ENCODE measurements at regions not wholly inside any gene's neighbourhood (a gene's known extent, or its start where the extent isn't known, plus 50 kb on each side); places are given as distances from the start of the nearest gene placed in this dataset.

GRCh38 chr7:156073366-156074052 lies 261.2 kb upstream of the SHH start:
- Histone ChIP-seq H3K4me2 (no peak overlapping the region), H3K9me3 (ENCODE audit: low read depth) (no peaks in the 10 kb centered on the region), H4K20me1 (ENCODE audit: insufficient read depth, poor library complexity, severe bottlenecking) (no peaks in the 10 kb centered on the region), H3K27me3 (no peaks in the 10 kb centered on the region), H3K4me1 (ENCODE audit: insufficient read depth) (no peaks in the 10 kb centered on the region), H3K79me2 (no peaks in the 10 kb centered on the region), H3K9me2 (replicated peaks; ENCODE audit: insufficient read depth) (no peaks in the 10 kb centered on the region), H3K4me3 (no peak overlapping the region), H3K36me3 (replicated peaks; ENCODE audit: insufficient read depth, low read depth) (no peaks in the 10 kb centered on the region), H3K27ac (no peak overlapping the region), H2AFZ (no peak overlapping the region)
- 80% methylated on average over 13 of the region's 13 CpGs for WGBS (ENCODE audit: low lambda C conversion rate, missing lambda C conversion rate)
- TF ChIP-seq CTCF (IDR thresholded peaks at IDR 0.05; ENCODE audit: poor library complexity): no peak
- TF ChIP-seq EZH2 (IDR thresholded peaks at IDR 0.05; ENCODE audit: borderline replicate concordance): no peak
- TF ChIP-seq EZH2phosphoT487 (IDR thresholded peaks at IDR 0.05; ENCODE audit: low read depth, severe bottlenecking, unreplicated experiment): no peak
- DNase-seq (ENCODE audit: low spot score): no peak

GRCh38 chr7:156071612-156072011 lies 259.3 kb upstream of the SHH start:
- no peaks in the 10 kb centered on the region for H3K27me3 ChIP-seq
- no peak for DNase-seq (ENCODE audit: low spot score)
- no peaks in the 10 kb centered on the region for H3K9me2 ChIP-seq (replicated peaks; ENCODE audit: insufficient read depth)
- no peak overlapping the region for H3K4me2 ChIP-seq
- no peak overlapping the region for H3K27ac ChIP-seq
- no peaks in the 10 kb centered on the region for H3K79me2 ChIP-seq
- WGBS (ENCODE audit: low lambda C conversion rate, missing lambda C conversion rate): 86% methylated on average over 13 of the region's 13 CpGs
- no peak overlapping the region for H3K4me3 ChIP-seq
- no peaks in the 10 kb centered on the region for H4K20me1 ChIP-seq (ENCODE audit: insufficient read depth, poor library complexity, severe bottlenecking)
- no peaks in the 10 kb centered on the region for H3K9me3 ChIP-seq (ENCODE audit: low read depth)
- no peaks in the 10 kb centered on the region for H3K4me1 ChIP-seq (ENCODE audit: insufficient read depth)
- H2AFZ ChIP-seq: no peak overlapping the region
- no peaks in the 10 kb centered on the region for H3K36me3 ChIP-seq (replicated peaks; ENCODE audit: insufficient read depth, low read depth)
- TF ChIP-seq CTCF (IDR thresholded peaks at IDR 0.05; ENCODE audit: poor library complexity) (no peak), EZH2 (IDR thresholded peaks at IDR 0.05; ENCODE audit: borderline replicate concordance) (no peak), EZH2phosphoT487 (IDR thresholded peaks at IDR 0.05; ENCODE audit: low read depth, severe bottlenecking, unreplicated experiment) (no peak)

- TF ChIP-seq EZH2phosphoT487 (IDR thresholded peaks at IDR 0.05; ENCODE audit: low read depth, severe bottlenecking, unreplicated experiment) (no peak), EZH2 (IDR thresholded peaks at IDR 0.05; ENCODE audit: borderline replicate concordance) (no peak), CTCF (IDR thresholded peaks at IDR 0.05; ENCODE audit: poor library complexity) (no peak)
- H3K79me2 ChIP-seq: no peaks in the 10 kb centered on the region
- H4K20me1 ChIP-seq (ENCODE audit: insufficient read depth, poor library complexity, severe bottlenecking): no peaks in the 10 kb centered on the region
- peaks cover 8% of the 10 kb centered on the region for H3K4me1 ChIP-seq (ENCODE audit: insufficient read depth)
- no peaks in the 10 kb centered on the region for H3K9me3 ChIP-seq (ENCODE audit: low read depth)
- no peaks in the 10 kb centered on the region for H3K27me3 ChIP-seq
- WGBS (ENCODE audit: low lambda C conversion rate, missing lambda C conversion rate): 80% methylated on average over 4 of the region's 4 CpGs
- H2AFZ ChIP-seq: no peak overlapping the region
- H3K4me2 ChIP-seq: no peak overlapping the region
- no peaks in the 10 kb centered on the region for H3K36me3 ChIP-seq (replicated peaks; ENCODE audit: insufficient read depth, low read depth)
- no peak for DNase-seq (ENCODE audit: low spot score)
- no peak overlapping the region for H3K4me3 ChIP-seq
- no peaks in the 10 kb centered on the region for H3K9me2 ChIP-seq (replicated peaks; ENCODE audit: insufficient read depth)
- H3K27ac ChIP-seq: no peak overlapping the region
Measured at GRCh38 chr7:156069891-156070290, 257.6 kb upstream of the SHH start.

All from hepatocyte (in vitro differentiated cells).